ENCODE measurements at regions not wholly inside any gene's neighbourhood (a gene's known extent, or its start where the extent isn't known, plus 50 kb on each side); places are given as distances from the start of the nearest gene placed in this dataset.

GRCh38 chr22:48410536-48410935, 1417.1 kb downstream of the BRD1 start:
- H3K27ac ChIP-seq, result no peak overlapping the region
- no peak for TF ChIP-seq CTCF (IDR thresholded peaks at IDR 0.05)
- no peak for TF ChIP-seq ZFX (IDR thresholded peaks at IDR 0.05; ENCODE audit: borderline replicate concordance)

- TF ChIP-seq ZFX (IDR thresholded peaks at IDR 0.05; ENCODE audit: borderline replicate concordance) (no peak), CTCF (IDR thresholded peaks at IDR 0.05) (no peak)
- H3K27ac ChIP-seq, result no peak overlapping the region
These were observed 1420.3 kb downstream of the BRD1 start for GRCh38 chr22:48407256-48407955.

GRCh38 chr22:48406161-48406560, 1421.5 kb downstream of the BRD1 start:
- H3K27ac ChIP-seq, result no peak overlapping the region
- TF ChIP-seq ZFX (IDR thresholded peaks at IDR 0.05; ENCODE audit: borderline replicate concordance), result no peak
- no peak for TF ChIP-seq CTCF (IDR thresholded peaks at IDR 0.05)

- H3K27ac ChIP-seq, result no peak overlapping the region
These were observed 1421.9 kb downstream of the BRD1 start for GRCh38 chr22:48405741-48406140.

GRCh38 chr22:48404801-48405447, 1422.7 kb downstream of the BRD1 start:
- H3K27ac ChIP-seq, result no peak overlapping the region
- TF ChIP-seq CTCF (IDR thresholded peaks at IDR 0.05) (no peak), ZFX (IDR thresholded peaks at IDR 0.05; ENCODE audit: borderline replicate concordance) (no peak)

More at GRCh38 chr22:48405741-48406140, 1421.9 kb downstream of the BRD1 start:
- TF ChIP-seq CTCF (IDR thresholded peaks at IDR 0.05) (no peak), ZFX (IDR thresholded peaks at IDR 0.05; ENCODE audit: borderline replicate concordance) (no peak)

GRCh38 chr22:48403521-48404403, 1423.9 kb downstream of the BRD1 start:
- no peak overlapping the region for H3K27ac ChIP-seq
- TF ChIP-seq CTCF (IDR thresholded peaks at IDR 0.05) (no peak), ZFX (IDR thresholded peaks at IDR 0.05; ENCODE audit: borderline replicate concordance) (no peak)
